ENCODE measurements at regions not wholly inside any gene's neighbourhood (a gene's known extent, or its start where the extent isn't known, plus 50 kb on each side); places are given as distances from the start of the nearest gene placed in this dataset.
"Not testable (repeated sequence)": the region's sequence is repeated elsewhere in the genome, so short reads cannot be mapped to it uniquely, and the experiment has no call there.

GRCh38 chr4:181798536-181798935 is 444.7 kb upstream of the TENM3 start:
- peaks cover 3 to 9% of the 10 kb centered on the region in 2 donors for H3K9me3 ChIP-seq (ENCODE audit: control insufficient read depth in 1 of 2, low read length in 2 of 2)
- no peaks in the 10 kb centered on the region for H3K36me3 ChIP-seq (ENCODE audit: control insufficient read depth in 1 of 2, insufficient read depth in 2 of 2, low read length in 2 of 2)
- H3K27ac ChIP-seq (ENCODE audit: low read depth, low read length) = no peak overlapping the region
- no peak overlapping the region for H3K4me3 ChIP-seq (ENCODE audit: low read depth in 1 of 2, low read length in 2 of 2)
- no peaks in the 10 kb centered on the region for H3K27me3 ChIP-seq (ENCODE audit: control insufficient read depth in 1 of 2, insufficient read depth in 2 of 2, low read length in 2 of 2)
- H3K9ac ChIP-seq (ENCODE audit: low read depth in 1 of 2, low read length in 2 of 2) = no peak overlapping the region
- H3K4me1 ChIP-seq (ENCODE audit: control insufficient read depth in 1 of 2, insufficient read depth in 2 of 2, low read length in 2 of 2) = no peaks in the 10 kb centered on the region

- no peaks in the 10 kb centered on the region for H3K4me1 ChIP-seq (ENCODE audit: control insufficient read depth in 1 of 2, insufficient read depth in 2 of 2, low read length in 2 of 2)
- no peak overlapping the region for H3K27ac ChIP-seq (ENCODE audit: low read depth, low read length)
- H3K36me3 ChIP-seq (ENCODE audit: control insufficient read depth in 1 of 2, insufficient read depth in 2 of 2, low read length in 2 of 2) = no peaks in the 10 kb centered on the region
- no peak overlapping the region for H3K4me3 ChIP-seq (ENCODE audit: low read depth in 1 of 2, low read length in 2 of 2)
- H3K9ac ChIP-seq (ENCODE audit: low read depth in 1 of 2, low read length in 2 of 2) = no peak overlapping the region
- H3K27me3 ChIP-seq (ENCODE audit: control insufficient read depth in 1 of 2, insufficient read depth in 2 of 2, low read length in 2 of 2) = no peaks in the 10 kb centered on the region
- peaks cover 3 to 9% of the 10 kb centered on the region in 2 donors for H3K9me3 ChIP-seq (ENCODE audit: control insufficient read depth in 1 of 2, low read length in 2 of 2)
Measured at GRCh38 chr4:181799561-181800069, 443.6 kb upstream of the TENM3 start.

GRCh38 chr4:181802207-181802606 is 441.0 kb upstream of the TENM3 start:
- Histone ChIP-seq H3K36me3 (ENCODE audit: control insufficient read depth in 1 of 2, insufficient read depth in 2 of 2, low read length in 2 of 2) (no peaks in the 10 kb centered on the region), H3K4me3 (ENCODE audit: low read depth in 1 of 2, low read length in 2 of 2) (no peak overlapping the region), H3K9me3 (ENCODE audit: control insufficient read depth in 1 of 2, low read length in 2 of 2) (no peaks in the 10 kb centered on the region), H3K4me1 (ENCODE audit: control insufficient read depth in 1 of 2, insufficient read depth in 2 of 2, low read length in 2 of 2) (no peaks in the 10 kb centered on the region), H3K27me3 (ENCODE audit: control insufficient read depth in 1 of 2, insufficient read depth in 2 of 2, low read length in 2 of 2) (no peaks in the 10 kb centered on the region), H3K9ac (ENCODE audit: low read depth in 1 of 2, low read length in 2 of 2) (no peak overlapping the region), H3K27ac (ENCODE audit: low read depth, low read length) (no peak overlapping the region)

GRCh38 chr4:181807771-181808170 is 435.4 kb upstream of the TENM3 start:
- Histone ChIP-seq H3K9ac (ENCODE audit: low read depth in 1 of 2, low read length in 2 of 2) (no peak overlapping the region), H3K9me3 (ENCODE audit: control insufficient read depth in 1 of 2, low read length in 2 of 2) (no peaks in the 10 kb centered on the region), H3K36me3 (ENCODE audit: control insufficient read depth in 1 of 2, insufficient read depth in 2 of 2, low read length in 2 of 2) (no peaks in the 10 kb centered on the region), H3K27me3 (ENCODE audit: control insufficient read depth in 1 of 2, insufficient read depth in 2 of 2, low read length in 2 of 2) (no peaks in the 10 kb centered on the region), H3K4me3 (ENCODE audit: low read depth in 1 of 2, low read length in 2 of 2) (no peak overlapping the region), H3K4me1 (ENCODE audit: control insufficient read depth in 1 of 2, insufficient read depth in 2 of 2, low read length in 2 of 2) (no peaks in the 10 kb centered on the region), H3K27ac (ENCODE audit: low read depth, low read length) (no peak overlapping the region)

GRCh38 chr4:181810711-181811110 is 432.5 kb upstream of the TENM3 start:
- H3K9ac ChIP-seq (ENCODE audit: low read depth in 1 of 2, low read length in 2 of 2) = no peak overlapping the region
- no peak overlapping the region for H3K27ac ChIP-seq (ENCODE audit: low read depth, low read length)
- H3K4me3 ChIP-seq (ENCODE audit: low read depth in 1 of 2, low read length in 2 of 2) = no peak overlapping the region
- no peaks in the 10 kb centered on the region for H3K9me3 ChIP-seq (ENCODE audit: control insufficient read depth in 1 of 2, low read length in 2 of 2)
- no peaks in the 10 kb centered on the region for H3K36me3 ChIP-seq (ENCODE audit: control insufficient read depth in 1 of 2, insufficient read depth in 2 of 2, low read length in 2 of 2)
- no peaks in the 10 kb centered on the region for H3K4me1 ChIP-seq (ENCODE audit: control insufficient read depth in 1 of 2, insufficient read depth in 2 of 2, low read length in 2 of 2)
- no peaks in the 10 kb centered on the region for H3K27me3 ChIP-seq (ENCODE audit: control insufficient read depth in 1 of 2, insufficient read depth in 2 of 2, low read length in 2 of 2)

- H3K4me1 ChIP-seq (ENCODE audit: control insufficient read depth in 1 of 2, insufficient read depth in 2 of 2, low read length in 2 of 2); H3K27ac ChIP-seq (ENCODE audit: low read depth, low read length); H3K27me3 ChIP-seq (ENCODE audit: control insufficient read depth in 1 of 2, insufficient read depth in 2 of 2, low read length in 2 of 2); H3K4me3 ChIP-seq (ENCODE audit: low read depth in 1 of 2, low read length in 2 of 2); H3K9me3 ChIP-seq (ENCODE audit: control insufficient read depth in 1 of 2, low read length in 2 of 2); H3K36me3 ChIP-seq (ENCODE audit: control insufficient read depth in 1 of 2, insufficient read depth in 2 of 2, low read length in 2 of 2); H3K9ac ChIP-seq (ENCODE audit: low read depth in 1 of 2, low read length in 2 of 2): not testable (repeated sequence)
Measured at GRCh38 chr4:181811550-181811949, 431.7 kb upstream of the TENM3 start.

GRCh38 chr4:181819946-181820345 is 423.3 kb upstream of the TENM3 start:
- no peaks in the 10 kb centered on the region for H3K27me3 ChIP-seq (ENCODE audit: control insufficient read depth in 1 of 2, insufficient read depth in 2 of 2, low read length in 2 of 2)
- H3K27ac ChIP-seq (ENCODE audit: low read depth, low read length) = no peak overlapping the region

GRCh38 chr4:181820553-181820952 is 422.6 kb upstream of the TENM3 start:
- Histone ChIP-seq H3K27ac (ENCODE audit: low read depth, low read length) (no peak overlapping the region), H3K9me3 (ENCODE audit: control insufficient read depth in 1 of 2, low read length in 2 of 2) (peaks cover 3 to 11% of the 10 kb centered on the region in 2 donors), H3K27me3 (ENCODE audit: control insufficient read depth in 1 of 2, insufficient read depth in 2 of 2, low read length in 2 of 2) (no peaks in the 10 kb centered on the region), H3K4me1 (ENCODE audit: control insufficient read depth in 1 of 2, insufficient read depth in 2 of 2, low read length in 2 of 2) (peaks cover 19 to 26% of the 10 kb centered on the region in 2 donors), H3K36me3 (ENCODE audit: control insufficient read depth in 1 of 2, insufficient read depth in 2 of 2, low read length in 2 of 2) (no peaks in the 10 kb centered on the region), H3K9ac (ENCODE audit: low read depth in 1 of 2, low read length in 2 of 2) (no peak overlapping the region), H3K4me3 (ENCODE audit: low read depth in 1 of 2, low read length in 2 of 2) (no peak overlapping the region)

More at GRCh38 chr4:181819946-181820345, 423.3 kb upstream of the TENM3 start:
- peaks cover 19 to 26% of the 10 kb centered on the region in 2 donors for H3K4me1 ChIP-seq (ENCODE audit: control insufficient read depth in 1 of 2, insufficient read depth in 2 of 2, low read length in 2 of 2)
- peak overlapping the region in 1 of 2 donors; percentile 6 for H3K4me3 ChIP-seq (ENCODE audit: low read depth in 1 of 2, low read length in 2 of 2)
- peaks cover 3 to 11% of the 10 kb centered on the region in 2 donors for H3K9me3 ChIP-seq (ENCODE audit: control insufficient read depth in 1 of 2, low read length in 2 of 2)
- H3K36me3 ChIP-seq (ENCODE audit: control insufficient read depth in 1 of 2, insufficient read depth in 2 of 2, low read length in 2 of 2) = no peaks in the 10 kb centered on the region
- no peak overlapping the region for H3K9ac ChIP-seq (ENCODE audit: low read depth in 1 of 2, low read length in 2 of 2)

GRCh38 chr4:181821039-181822004 is 421.9 kb upstream of the TENM3 start:
- no peak overlapping the region for H3K4me3 ChIP-seq (ENCODE audit: low read depth in 1 of 2, low read length in 2 of 2)
- no peaks in the 10 kb centered on the region for H3K36me3 ChIP-seq (ENCODE audit: control insufficient read depth in 1 of 2, insufficient read depth in 2 of 2, low read length in 2 of 2)
- H3K27me3 ChIP-seq (ENCODE audit: control insufficient read depth in 1 of 2, insufficient read depth in 2 of 2, low read length in 2 of 2) = no peaks in the 10 kb centered on the region
- H3K27ac ChIP-seq (ENCODE audit: low read depth, low read length) = no peak overlapping the region
- peaks cover 19 to 26% of the 10 kb centered on the region in 2 donors for H3K4me1 ChIP-seq (ENCODE audit: control insufficient read depth in 1 of 2, insufficient read depth in 2 of 2, low read length in 2 of 2)
- H3K9me3 ChIP-seq (ENCODE audit: control insufficient read depth in 1 of 2, low read length in 2 of 2) = peaks cover 3 to 11% of the 10 kb centered on the region in 2 donors
- no peak overlapping the region for H3K9ac ChIP-seq (ENCODE audit: low read depth in 1 of 2, low read length in 2 of 2)

- Histone ChIP-seq H3K27me3 (ENCODE audit: control insufficient read depth in 1 of 2, insufficient read depth in 2 of 2, low read length in 2 of 2) (no peaks in the 10 kb centered on the region), H3K9me3 (ENCODE audit: control insufficient read depth in 1 of 2, low read length in 2 of 2) (peaks cover 3 to 11% of the 10 kb centered on the region in 2 donors), H3K36me3 (ENCODE audit: control insufficient read depth in 1 of 2, insufficient read depth in 2 of 2, low read length in 2 of 2) (no peaks in the 10 kb centered on the region), H3K4me3 (ENCODE audit: low read depth in 1 of 2, low read length in 2 of 2) (no peak overlapping the region), H3K9ac (ENCODE audit: low read depth in 1 of 2, low read length in 2 of 2) (no peak overlapping the region), H3K4me1 (ENCODE audit: control insufficient read depth in 1 of 2, insufficient read depth in 2 of 2, low read length in 2 of 2) (peaks cover 19 to 26% of the 10 kb centered on the region in 2 donors), H3K27ac (ENCODE audit: low read depth, low read length) (no peak overlapping the region)
Measured at GRCh38 chr4:181822005-181822375, 421.2 kb upstream of the TENM3 start.
